Kidney tubule cell (primary cell): ENCODE measurements at regions not wholly inside any gene's neighbourhood (a gene's known extent, or its start where the extent isn't known, plus 50 kb on each side); places are given as distances from the start of the nearest gene placed in this dataset.
"Not testable (repeated sequence)": the region's sequence is repeated elsewhere in the genome, so short reads cannot be mapped to it uniquely, and the experiment has no call there.

Source experiments
- DNase-seq: peaks from one replicate; pipeline ENCODE4 v3.0.0-alpha.2; 2018; ENCODE audit warnings: low spot score

DNA sequence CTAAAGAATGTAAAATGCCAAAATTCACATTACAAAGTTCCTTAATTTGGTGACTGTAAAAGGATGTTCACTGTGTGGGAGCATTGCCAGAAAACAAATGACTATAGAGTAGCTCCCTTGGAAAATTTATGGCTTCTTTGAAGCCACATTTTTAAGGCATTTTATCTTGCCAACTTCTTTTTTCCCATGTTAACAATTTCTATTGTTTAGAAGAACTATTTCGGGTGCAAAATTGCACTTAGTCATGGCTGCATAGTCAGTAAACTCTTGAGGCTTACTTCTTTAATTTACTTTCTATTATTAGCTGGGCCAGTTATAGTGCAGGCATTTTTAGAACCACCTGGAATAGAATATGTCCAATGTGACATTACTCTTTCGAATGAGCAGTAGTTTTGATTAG is 515.3 kb downstream of the JRKL start:
- no peak for DNase-seq

DNA sequence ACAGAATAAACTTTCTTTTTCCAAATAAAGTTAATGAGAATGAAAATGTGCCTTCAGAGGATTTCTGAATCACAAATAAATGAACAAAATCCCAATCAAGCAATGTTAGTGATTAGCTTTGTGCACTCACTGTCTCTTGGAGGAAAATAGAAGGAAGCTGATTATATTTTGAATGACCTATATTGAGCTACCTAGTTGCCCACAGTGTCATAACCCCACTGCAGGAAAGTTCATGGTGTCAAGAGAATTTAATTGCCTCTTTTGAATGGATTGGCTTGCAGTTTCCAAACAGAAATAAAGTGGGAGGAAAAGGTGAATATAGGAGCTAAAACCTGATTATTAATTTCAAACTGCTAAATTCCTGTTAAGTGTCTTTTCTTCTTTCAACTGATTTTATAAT is 515.9 kb downstream of the JRKL start:
- no peak for DNase-seq

DNA sequence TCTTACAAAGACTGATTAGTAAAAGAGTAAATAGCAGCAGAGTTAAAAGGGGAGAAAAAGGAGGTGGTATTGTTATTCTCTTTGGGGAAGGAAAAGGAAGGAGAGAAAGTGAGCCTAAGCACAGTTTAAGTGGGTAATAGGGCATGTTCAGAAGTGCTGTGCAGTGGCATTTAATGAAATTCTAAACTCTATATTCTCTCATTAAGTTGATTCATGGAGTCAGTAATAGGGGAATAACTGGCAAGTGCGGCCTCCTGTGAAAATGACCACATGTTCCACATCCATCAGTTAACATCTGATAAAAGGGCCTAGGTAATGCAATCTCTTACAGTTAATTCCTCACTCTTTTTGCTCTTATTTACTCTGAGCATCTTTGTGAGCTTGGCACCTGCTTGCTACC is 516.7 kb downstream of the JRKL start:
- no peak for DNase-seq

DNA sequence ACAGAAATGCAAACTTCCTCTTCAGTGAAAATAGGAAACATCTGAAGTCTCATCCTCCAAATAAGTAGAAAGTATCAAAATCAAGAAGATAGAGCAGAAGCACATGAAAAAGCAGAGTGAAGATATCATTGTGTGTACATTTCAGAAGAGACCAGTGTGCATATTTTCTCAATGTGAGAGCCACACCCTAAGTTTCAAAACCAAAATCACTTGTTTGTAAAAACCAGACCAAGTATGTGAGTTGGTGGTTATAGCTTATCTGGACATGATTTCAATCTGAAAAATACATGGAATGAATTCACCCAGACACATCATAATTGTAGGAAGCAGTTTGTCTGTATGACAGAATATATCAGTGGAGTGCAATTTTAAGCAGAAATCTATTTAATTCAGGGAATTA is 536.0 kb downstream of the JRKL start:
- no peak for DNase-seq

DNA sequence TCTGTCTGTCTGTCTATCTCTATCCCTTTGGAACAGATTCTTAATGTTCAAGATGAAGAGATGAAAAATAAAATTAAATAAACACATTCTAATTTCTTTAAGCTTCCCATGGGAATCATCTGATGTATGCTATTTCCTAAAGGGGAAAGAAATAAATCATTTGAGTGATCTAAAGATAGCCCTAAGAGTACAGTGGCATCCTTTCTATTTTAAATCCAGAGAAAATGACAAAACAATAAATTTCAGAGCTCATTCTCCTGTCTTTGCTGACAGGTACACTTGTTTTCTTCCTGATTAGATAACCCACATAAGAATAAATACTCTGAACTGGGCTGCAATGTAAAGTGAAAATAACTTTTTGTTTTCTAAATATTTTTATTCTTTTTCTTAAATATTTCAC is 550.4 kb downstream of the JRKL start:
- DNase-seq: no peak

DNA sequence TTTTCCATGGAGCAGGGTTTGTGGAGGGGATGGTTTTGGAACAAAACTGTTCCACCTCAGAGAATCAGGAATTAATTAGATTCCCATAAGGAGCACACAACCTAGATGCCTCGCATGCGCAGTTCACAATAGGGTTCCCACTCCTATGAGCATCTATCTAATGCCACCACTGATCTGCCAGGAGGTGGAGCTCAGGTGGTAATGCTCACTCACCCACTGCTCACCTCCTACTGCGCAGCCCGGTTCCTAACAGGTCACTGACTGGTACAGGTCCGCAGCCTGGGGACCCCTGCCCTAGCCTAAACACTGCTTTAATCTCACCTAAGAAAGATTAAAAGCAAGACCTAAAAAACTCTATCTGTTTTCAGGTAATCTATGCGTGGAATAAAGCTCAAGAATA is 553.0 kb downstream of the JRKL start:
- DNase-seq: no peak

DNA sequence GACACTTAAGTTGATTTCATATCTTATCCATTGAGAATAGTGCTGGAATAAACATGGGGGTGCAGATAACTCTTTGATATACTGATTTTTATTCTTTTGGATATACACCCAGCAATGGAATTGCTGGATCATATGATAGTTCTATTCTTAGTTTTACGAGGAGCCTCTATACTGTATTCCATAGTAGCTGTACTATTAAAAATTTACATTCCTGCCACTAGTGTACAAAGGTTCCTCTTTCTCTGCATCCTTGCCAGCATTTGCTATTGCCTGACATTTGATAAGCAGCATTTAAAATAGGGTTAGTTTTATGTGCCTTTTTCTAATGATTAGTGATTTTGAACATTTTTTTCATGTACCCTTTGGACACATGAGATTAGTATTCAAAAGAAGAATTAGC is 554.2 kb downstream of the JRKL start:
- no peak for DNase-seq

DNA sequence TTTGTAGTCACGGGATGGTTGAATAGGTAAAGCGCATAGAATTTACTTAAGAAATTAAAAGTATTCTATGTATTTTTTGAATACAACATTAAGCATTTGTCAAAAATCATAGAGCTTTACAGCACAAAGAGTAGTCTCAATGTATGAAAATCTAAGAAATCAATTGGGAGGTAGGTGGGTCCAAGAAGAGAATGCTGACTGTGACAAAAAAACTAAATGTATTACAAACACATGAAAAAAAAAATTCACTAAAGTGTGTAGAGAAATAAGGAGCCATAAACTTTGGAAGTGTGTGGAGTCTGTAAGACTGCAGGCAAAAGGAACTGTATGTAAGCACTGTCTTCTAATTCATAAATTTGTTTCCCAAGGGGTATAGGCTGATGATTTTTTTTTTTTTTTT is 558.3 kb downstream of the JRKL start:
- DNase-seq: no peak

DNA sequence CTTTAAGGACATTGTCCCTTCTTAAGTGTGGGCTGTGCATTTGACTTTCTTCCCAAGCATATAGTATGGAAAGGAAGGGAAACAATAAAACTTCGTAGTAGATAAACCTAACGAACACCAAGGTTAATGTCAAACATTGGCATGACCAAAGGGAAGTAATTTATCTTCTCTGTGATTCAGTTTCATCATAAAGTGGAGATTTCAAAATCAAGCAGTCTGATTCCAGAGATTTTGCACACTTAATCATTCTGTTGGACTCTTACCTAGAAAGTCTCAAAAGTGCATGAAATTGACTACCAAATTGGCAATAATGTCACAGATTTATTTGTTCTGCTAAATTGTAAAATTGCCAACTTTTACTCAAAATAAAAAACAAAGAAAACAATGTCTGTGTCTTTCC is 559.7 kb downstream of the JRKL start:
- DNase-seq: no peak

DNA sequence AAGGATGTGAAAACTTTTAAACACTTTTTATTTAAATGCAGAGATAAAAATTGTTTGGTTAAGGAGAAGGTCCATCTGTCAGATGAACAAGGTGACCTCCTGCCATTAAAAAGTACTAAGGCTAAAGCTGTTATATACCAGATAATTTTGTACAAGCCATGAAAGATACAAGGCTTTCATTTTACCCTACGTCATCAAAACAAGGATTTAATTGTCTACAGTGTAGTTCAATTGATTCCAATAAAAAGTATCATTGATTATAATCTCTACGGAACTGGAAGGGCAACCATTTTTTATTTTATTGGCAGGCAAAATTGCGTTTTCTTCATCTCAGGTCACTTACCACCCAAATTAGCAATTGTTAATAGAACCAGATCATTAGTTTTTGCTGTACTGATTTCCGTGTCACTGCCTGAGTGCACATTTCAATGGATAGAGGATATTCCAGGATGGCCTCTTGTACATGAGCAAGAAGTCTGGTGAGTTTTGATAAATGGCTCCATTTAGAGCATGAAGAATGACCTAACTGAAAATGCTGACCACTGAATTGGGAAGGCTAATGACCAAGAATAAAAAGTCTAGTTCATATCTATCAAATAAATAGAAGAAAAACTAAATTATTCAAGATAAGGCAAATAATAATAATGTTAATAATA is 564.9 kb downstream of the JRKL start:
- no peak for DNase-seq

DNA sequence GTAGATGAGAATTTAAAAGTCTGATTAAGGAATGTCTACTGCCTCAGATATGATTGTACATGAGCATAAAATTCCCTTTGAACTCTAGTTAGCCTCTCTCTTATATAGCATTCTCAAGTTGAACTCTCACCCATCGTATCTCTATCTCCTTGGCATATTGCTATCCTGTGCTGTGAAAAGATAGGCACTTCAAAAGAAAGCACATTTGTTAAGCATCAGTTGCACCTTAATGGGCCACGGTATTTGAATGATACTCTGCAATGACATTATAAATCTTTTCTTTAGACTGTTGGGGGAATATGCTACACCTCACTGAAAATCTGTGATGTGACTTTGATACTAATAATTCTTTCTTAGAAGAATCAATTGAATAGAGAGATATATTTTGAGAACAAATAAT is 570.7 kb downstream of the JRKL start:
- no peak for DNase-seq

DNA sequence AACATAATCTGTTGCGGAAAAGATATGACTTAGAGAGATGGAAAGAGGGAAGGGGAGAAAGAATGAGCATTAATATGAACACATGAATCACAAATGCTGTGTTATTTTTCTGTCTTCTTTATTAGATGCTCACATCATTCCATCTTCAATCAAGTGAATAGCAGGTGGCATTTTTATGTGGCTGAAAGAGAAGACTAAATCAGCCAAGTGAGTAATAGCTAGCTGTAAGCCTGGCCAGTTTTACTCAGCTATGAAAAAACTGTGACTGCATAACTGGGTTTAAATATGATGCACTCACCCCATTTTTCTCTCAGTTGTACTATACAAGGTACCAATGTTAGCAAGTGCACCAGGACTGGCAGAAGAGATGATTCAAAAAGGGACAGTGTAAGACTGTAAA is 571.1 kb downstream of the JRKL start:
- no peak for DNase-seq

DNA sequence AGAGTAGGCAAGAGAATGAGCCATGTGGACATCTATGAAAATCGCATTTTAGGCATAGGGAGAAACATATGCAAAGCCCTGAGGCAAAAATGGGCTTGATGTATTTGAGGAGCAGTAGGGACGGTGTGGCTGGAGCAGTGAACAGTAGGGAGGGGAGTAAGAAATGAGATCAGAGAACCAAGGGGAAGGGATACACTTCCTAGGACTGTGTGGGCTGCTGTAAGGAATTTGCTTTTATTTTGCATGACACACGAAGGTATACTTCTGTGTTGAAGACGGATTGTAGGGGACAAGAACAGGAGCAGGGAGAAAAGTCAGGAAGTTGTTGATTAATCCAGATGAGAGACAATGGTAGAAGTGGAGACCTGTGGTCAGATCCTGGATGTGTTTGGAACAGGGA is 572.1 kb downstream of the JRKL start:
- no peak for DNase-seq

DNA sequence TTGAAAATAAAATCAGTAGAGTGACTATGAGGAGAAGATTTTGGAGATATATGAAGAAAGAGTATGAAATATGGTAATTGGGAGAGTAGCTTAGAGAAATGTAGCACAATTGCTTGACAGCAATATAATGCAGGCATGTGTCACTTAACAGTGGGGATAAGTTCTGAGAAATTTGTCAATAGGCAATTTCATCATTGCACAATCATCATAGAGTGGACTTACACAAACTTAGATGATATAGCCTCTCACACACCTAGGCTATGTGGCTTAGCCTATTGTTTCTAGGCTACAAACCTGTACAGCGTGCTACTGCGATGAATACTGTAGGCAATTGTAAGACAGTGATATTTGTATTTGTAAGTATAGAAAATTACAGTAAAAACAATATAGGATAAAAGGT is 573.6 kb downstream of the JRKL start:
- no peak for DNase-seq

DNA sequence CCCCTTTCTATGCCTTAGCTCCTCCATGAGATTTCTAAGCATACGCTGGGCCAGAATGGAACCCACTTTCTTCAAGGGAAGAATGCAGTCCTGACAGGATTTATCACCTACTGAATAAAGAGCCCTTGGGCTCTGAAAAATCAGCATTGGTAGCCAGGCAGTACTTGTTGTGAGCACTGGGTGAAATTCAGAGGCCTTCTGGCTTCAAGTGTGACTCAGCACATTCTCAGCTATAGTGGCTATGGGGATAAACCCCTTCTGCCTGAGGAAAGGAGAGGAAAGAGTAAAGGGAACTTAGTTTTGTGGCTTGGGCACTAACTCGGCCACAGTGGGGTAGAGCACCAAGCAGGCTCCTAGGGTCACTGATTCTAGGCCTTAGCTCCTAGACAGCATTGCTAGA is 574.8 kb downstream of the JRKL start:
- no peak for DNase-seq

DNA sequence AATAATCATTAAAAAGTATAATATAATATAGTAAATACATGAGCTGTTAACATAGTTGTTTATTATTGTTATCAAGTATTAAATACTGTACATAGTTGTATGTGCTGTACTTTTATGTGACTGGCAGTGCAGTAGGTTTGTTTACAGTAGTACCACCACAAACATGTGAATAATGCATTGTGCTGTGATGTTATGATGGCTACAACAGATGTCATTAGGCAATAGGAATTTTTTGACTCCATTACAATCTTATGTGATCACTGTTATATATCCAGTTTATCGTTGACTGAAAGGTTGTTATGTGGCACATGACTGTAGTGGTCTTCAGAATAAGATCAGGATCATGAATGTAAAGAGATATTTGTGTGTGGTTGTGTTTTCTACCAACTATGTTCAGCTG is 577.8 kb downstream of the JRKL start:
- DNase-seq: no peak

DNA sequence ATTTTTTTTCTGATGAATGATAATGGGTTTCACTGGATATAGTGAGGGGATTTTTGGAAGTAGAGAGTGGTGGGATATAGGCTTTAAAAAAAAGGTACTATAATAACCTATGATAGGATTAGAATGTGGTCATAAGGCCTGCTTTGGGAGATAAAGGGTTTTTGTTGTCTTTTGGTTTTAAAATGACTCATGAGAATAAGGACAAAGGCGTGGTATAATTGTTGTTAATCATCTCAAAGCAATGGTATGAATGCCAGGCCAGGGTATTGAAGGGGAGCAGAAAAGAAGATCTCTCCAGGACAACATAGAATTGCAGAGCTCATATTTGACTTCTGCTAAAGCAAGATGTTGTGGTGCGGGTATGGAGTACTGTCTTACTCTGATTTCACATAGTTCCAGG is 579.4 kb downstream of the JRKL start:
- DNase-seq: no peak

DNA sequence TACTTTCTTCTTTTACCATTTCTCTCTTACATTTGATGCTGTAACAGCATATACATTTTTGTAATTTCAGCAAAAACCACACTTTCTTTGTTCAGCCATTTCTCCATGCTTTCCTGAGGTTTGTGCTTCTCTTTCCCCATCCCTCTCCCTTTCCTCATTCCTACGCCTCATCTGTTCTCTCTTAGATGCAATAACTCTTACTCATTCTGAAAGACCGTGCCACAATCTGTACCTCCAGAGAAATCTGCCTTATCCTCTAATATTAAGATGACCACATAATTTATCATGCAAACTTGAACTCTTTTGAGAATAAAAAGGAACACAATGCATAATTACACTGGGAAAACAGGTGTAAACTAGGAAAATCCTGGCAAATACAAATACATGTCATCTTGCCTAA is 588.9 kb downstream of the JRKL start:
- no peak for DNase-seq

DNA sequence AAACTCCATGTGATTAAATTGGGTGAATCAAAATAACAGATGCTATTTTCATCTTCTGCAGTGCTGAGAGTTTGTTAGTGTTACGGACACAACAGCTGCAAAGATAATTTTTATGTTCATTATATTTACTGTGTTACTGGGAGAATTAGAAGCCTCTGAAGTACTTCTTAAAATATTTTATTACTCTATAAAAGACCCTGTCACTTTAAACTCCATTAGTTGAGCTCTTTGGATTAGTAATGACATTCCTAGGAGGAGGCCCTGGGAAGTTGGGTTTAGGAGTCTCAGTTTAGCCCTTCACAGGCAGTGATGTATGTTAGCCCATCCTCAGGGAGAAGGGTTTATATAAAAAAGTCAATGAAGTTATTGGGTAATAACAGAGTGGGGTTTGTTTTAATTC is 596.7 kb downstream of the JRKL start:
- no peak for DNase-seq

DNA sequence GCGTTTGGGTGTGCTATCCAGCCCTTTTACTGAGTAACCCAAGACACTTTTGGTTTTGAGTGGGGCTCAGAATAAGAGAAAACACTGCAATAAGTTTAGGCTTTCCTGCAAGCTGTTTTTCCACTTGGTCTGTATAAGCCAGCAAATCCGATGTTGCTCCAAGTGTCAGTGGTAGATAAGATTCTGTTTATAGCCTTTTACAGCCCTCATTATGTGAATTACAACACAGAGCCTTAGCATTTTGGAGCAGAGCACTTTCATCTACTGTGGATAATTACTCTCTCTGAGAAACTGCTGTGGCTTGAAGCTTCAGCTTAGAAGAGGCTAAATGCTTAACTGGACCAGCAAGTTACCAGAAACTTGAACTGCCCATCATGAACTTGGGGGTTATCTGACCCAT is 601.1 kb downstream of the JRKL start:
- DNase-seq: no peak

DNA sequence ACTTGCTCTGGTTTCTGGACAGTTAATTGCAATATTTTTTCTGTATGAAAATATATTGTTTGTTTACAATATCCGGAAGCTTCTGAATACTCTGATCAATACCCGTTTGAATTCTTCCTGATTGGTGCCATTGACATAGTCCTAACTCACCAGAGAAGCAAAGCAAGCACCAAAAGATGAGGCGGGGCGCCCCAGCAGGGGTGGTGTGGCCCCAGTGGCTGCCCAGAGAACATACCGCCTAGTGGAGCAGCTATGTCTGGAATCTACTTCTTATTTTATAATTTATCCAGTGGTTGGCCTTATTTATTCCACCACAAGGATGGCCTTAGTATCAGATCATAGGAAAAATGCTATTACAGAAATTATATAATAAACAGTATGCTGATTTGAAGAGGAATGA is 610.7 kb downstream of the JRKL start:
- DNase-seq: no peak

DNA sequence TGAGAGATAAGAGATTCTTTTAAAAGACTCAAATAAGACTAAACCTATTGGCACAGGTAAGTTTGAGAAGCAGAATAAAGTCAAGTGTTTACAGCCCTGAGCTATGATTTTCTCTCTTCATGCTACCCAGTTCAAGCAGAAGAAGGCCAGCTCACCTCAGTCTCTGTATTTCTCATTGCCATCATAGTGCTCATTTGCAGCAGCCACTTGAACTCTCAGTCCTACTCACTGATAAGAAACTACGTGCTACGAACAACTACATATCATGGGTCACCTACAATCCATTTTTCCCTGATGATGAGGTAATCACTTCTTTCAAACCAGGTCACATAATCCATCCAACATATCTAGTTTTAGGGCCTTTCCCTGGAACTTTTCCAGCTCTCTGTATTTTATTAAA is 617.5 kb downstream of the JRKL start:
- no peak for DNase-seq

DNA sequence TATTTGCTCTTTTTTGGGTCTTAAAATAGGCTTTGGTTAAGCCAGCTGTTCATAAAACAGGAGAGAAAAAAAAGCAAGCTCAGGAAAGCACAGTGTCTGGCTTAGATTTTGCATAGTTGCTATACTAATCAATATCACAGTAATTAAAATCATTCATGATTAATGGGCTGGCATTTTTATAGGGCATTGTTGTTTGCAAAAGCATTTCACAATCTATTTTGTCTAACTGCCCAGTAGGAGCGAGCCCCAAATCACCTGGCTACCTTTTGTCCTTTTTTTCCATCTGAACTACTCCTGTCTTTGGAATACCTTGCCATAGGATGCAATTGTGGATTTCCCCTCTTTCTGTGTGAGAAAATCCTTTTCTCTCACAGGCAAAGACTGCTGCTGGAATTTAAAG is 619.8 kb downstream of the JRKL start:
- DNase-seq: no peak

DNA sequence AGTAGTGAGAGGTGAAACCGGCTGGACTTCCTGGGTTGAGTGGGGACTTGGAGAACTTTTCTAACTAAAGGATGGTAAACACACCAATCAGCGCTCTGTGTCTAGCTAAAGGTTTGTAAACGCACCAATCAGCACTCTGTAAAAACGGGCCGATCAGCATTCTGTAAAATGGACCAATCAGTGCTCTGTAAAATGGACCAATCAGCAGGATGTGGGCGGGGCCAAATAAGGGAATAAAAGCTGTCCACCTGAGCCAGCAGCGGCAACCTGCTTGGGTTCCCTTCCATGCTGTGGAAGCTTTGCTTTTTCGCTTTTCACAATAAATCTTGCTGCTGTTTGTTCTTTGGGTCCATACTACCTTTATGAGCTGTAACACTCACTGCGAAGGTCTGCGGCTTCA is 621.2 kb downstream of the JRKL start:
- not testable (repeated sequence) for DNase-seq

DNA sequence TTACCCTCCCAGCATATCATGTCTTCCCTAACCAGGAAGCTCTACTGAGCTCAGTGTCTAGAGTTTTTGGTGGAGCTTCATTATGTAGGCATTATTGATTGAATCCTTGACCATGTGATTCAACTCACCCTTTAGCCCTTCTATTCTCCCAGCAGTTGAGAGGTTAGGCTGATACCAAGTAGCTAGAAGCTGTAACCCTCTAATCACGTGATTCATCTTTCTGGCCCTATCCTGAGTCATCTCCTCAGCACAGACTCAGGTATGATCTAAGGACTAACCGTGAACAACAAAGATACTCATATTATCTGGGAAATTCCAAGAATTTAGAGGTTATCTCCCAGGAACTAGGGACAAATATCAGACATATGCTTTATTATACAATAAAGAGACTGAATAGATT is 625.5 kb downstream of the JRKL start:
- peak; percentile 2 for DNase-seq
